Esophagus muscularis mucosa (tissue), 4 donors: ENCODE measurements at regions not wholly inside any gene's neighbourhood (a gene's known extent, or its start where the extent isn't known, plus 50 kb on each side); places are given as distances from the start of the nearest gene placed in this dataset.

ENCODE experiments used
- EP300 ChIP-seq: sonication (generic); formaldehyde crosslinking; IDR thresholded peaks from one replicate; pipeline ENCODE4 v1.6.1; 2017; ENCODE audit warnings: antibody characterized with exemption
- POLR2A ChIP-seq: fragments of 450-650 bp; IDR thresholded peaks from one replicate; pipeline ENCODE4 v1.6.1; 2017; ENCODE audit warnings: antibody characterized with exemption, moderate library complexity, mild to moderate bottlenecking, low read depth
- POLR2AphosphoS5 ChIP-seq, 2 donors: sonication (generic); formaldehyde crosslinking; IDR thresholded peaks; one replicate each; pipeline ENCODE4 v1.6.1; 2017; ENCODE audit warnings: antibody characterized with exemption in 2 of 2
- TF ChIP-seq, protein P1 (sequence below), 3 experiments: fragments of 200-600 bp in 2 of 3; fragments of 450-650 bp in 1 of 3; sonication (generic) in 2 of 3; IDR thresholded peaks; one replicate each; pipeline ENCODE4 v1.5.1; 2017 to 2019; ENCODE audit warnings: antibody characterized with exemption in 3 of 3, mild to moderate bottlenecking in 2 of 3, moderate library complexity in 1 of 3

- TF ChIP-seq, protein P1, sequence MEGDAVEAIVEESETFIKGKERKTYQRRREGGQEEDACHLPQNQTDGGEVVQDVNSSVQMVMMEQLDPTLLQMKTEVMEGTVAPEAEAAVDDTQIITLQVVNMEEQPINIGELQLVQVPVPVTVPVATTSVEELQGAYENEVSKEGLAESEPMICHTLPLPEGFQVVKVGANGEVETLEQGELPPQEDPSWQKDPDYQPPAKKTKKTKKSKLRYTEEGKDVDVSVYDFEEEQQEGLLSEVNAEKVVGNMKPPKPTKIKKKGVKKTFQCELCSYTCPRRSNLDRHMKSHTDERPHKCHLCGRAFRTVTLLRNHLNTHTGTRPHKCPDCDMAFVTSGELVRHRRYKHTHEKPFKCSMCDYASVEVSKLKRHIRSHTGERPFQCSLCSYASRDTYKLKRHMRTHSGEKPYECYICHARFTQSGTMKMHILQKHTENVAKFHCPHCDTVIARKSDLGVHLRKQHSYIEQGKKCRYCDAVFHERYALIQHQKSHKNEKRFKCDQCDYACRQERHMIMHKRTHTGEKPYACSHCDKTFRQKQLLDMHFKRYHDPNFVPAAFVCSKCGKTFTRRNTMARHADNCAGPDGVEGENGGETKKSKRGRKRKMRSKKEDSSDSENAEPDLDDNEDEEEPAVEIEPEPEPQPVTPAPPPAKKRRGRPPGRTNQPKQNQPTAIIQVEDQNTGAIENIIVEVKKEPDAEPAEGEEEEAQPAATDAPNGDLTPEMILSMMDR (IDR thresholded peaks at IDR 0.05) = no peak
- TF ChIP-seq POLR2A = no peak
- TF ChIP-seq POLR2AphosphoS5 (IDR thresholded peaks at IDR 0.05) = no peak
- no peak for TF ChIP-seq EP300
Measured at GRCh38 chr14:106579084-106579483, 1052.7 kb downstream of the TMEM121 start.
